ENCODE measurements at regions not wholly inside any gene's neighbourhood (a gene's known extent, or its start where the extent isn't known, plus 50 kb on each side); places are given as distances from the start of the nearest gene placed in this dataset.

- TF ChIP-seq CTCF (IDR thresholded peaks at IDR 0.05), result no peak
- no peak for TF ChIP-seq POLR2A (IDR thresholded peaks at IDR 0.05)
- no peak for TF ChIP-seq POLR2AphosphoS5 (IDR thresholded peaks at IDR 0.05)
These were observed 444.0 kb upstream of the SPHKAP start for GRCh38 chr2:228625481-228625880.

All from stomach (tissue), 4 donors.